HepG2 (cell line): ENCODE measurements at regions not wholly inside any gene's neighbourhood (a gene's known extent, or its start where the extent isn't known, plus 50 kb on each side); places are given as distances from the start of the nearest gene placed in this dataset.

Experiments
- BCLAF1 ChIP-seq: fragments of 450-650 bp; IDR thresholded peaks from 2 replicates; pipeline ENCODE4 v1.6.1; 2017; ENCODE audit warnings: mild to moderate bottlenecking
- CREB1 ChIP-seq, 2 experiments: fragments of 450-650 bp in 1 of 2; IDR thresholded peaks; 2 replicates each; pipeline ENCODE4 v1.6.1; 2016 to 2017; ENCODE audit warnings: control low read depth in 1 of 2, mild to moderate bottlenecking in 1 of 2, missing compliant biosample characterization in 1 of 2, missing genetic modification characterization in 1 of 2
- NFATC3 ChIP-seq: sonication (generic); formaldehyde crosslinking; IDR thresholded peaks from 2 replicates; pipeline ENCODE4 v1.5.1; 2020; ENCODE audit warnings: mild to moderate bottlenecking, missing genetic modification reagents
- POGK ChIP-seq: sonication (generic); formaldehyde crosslinking; conservative IDR thresholded peaks from 2 replicates; pipeline ENCODE4 v1.8.0; 2022; ENCODE audit warnings: mild to moderate bottlenecking, moderate library complexity, missing genetic modification reagents
- RARA ChIP-seq: IDR thresholded peaks from 2 replicates; pipeline ENCODE4 v1.6.1; 2016; ENCODE audit warnings: missing genetic modification reagents, missing compliant biosample characterization
- RERE ChIP-seq: IDR thresholded peaks from 2 replicates; pipeline ENCODE4 v1.6.1; 2016; ENCODE audit warnings: low read depth, missing genetic modification reagents, missing compliant biosample characterization
- SP140L ChIP-seq: sonication (generic); formaldehyde crosslinking; IDR thresholded peaks from 2 replicates; pipeline ENCODE4 v1.4.0; 2020; ENCODE audit warnings: missing genetic modification reagents, borderline replicate concordance
- ZBED4 ChIP-seq: sonication (generic); formaldehyde crosslinking; IDR thresholded peaks from 2 replicates; pipeline ENCODE4 v1.4.0; 2020; ENCODE audit warnings: missing genetic modification reagents, borderline replicate concordance
- ZFP36 ChIP-seq: fragments of 150-350 bp; IDR thresholded peaks from 2 replicates; pipeline ENCODE4 v1.6.1; 2018; ENCODE audit warnings: borderline replicate concordance, low read length, low read depth; ENCODE audit not compliant: partially characterized antibody
- ZNF441 ChIP-seq: sonication (generic); formaldehyde crosslinking; IDR thresholded peaks from 2 replicates; pipeline ENCODE4 v1.7.0; 2021; ENCODE audit warnings: missing genetic modification reagents, borderline replicate concordance
- ZNF782 ChIP-seq: sonication (generic); formaldehyde crosslinking; IDR thresholded peaks from 2 replicates; pipeline ENCODE4 v1.4.0; 2020; ENCODE audit warnings: missing genetic modification reagents, mild to moderate bottlenecking, borderline replicate concordance

GRCh38 chr2:8574196-8575037 is 107.4 kb upstream of the ID2 start (continued):
- peak; percentile 1; the same call in 1 of the 2 replicates for TF ChIP-seq ZBED4
- peak; percentile 37 for TF ChIP-seq POGK (CRISPR knock-in tag)
- TF ChIP-seq ZNF441 (CRISPR knock-in tag) = no peak; the same call in none of the 2 replicates
- TF ChIP-seq ZNF782 (CRISPR knock-in tag) = peak; percentile 2; the same call in 1 of the 2 replicates
- no peak for TF ChIP-seq ZFP36
- TF ChIP-seq BCLAF1 = no peak
- TF ChIP-seq RERE (CRISPR knock-in tag) = 0 out of 2 replicates have a peak, but pooled peaks have one; percentile 68
- peak; percentile 69; the same call in 1 of the 2 replicates for TF ChIP-seq NFATC3 (CRISPR knock-in tag)
- TF ChIP-seq SP140L (CRISPR knock-in tag) = peak; percentile 90; the same call in 1 of the 2 replicates
- TF ChIP-seq CREB1 (IDR thresholded peaks at IDR 0.05) = peak; percentile 34; the same call in 1 of the 2 replicates
- TF ChIP-seq CREB1 (CRISPR knock-in tag; IDR thresholded peaks at IDR 0.05) = peak; percentile 68
- peak; percentile 98 for TF ChIP-seq RARA (CRISPR knock-in tag)
